ENCODE measurements at regions not wholly inside any gene's neighbourhood (a gene's known extent, or its start where the extent isn't known, plus 50 kb on each side); places are given as distances from the start of the nearest gene placed in this dataset.

- Histone ChIP-seq H3K36me3 (ENCODE audit: control insufficient read depth in 1 of 2, insufficient read depth in 2 of 2, low read length in 1 of 2) (no peaks in the 10 kb centered on the region), H3K27ac (ENCODE audit: low read depth in 1 of 2, low read length in 2 of 2) (no peak overlapping the region), H3K9me3 (ENCODE audit: control insufficient read depth, low read length) (no peaks in the 10 kb centered on the region), H3K4me1 (ENCODE audit: control insufficient read depth in 1 of 2, insufficient read depth in 2 of 2, low read length in 2 of 2) (peaks cover 0 to 2% of the 10 kb centered on the region in 2 donors), H3K27me3 (ENCODE audit: control insufficient read depth in 1 of 2, insufficient read depth in 2 of 2, low read length in 1 of 2) (no peaks in the 10 kb centered on the region), H3K4me3 (ENCODE audit: low read length in 2 of 2) (no peak overlapping the region)
- DNase-seq, result no peak
- 57 to 80% methylated on average over 2 of the region's 2 CpGs for WGBS, 2 donors
- no peak for ATAC-seq (ENCODE audit: low FRiP score)
- intact Hi-C loops (cut with DNase I), result no loop called here
Observed at GRCh38 chr2:138447889-138448570, 53.5 kb upstream of the SPOPL start.
